Parathyroid adenoma (tissue), 2 donors: ENCODE measurements at regions not wholly inside any gene's neighbourhood (a gene's known extent, or its start where the extent isn't known, plus 50 kb on each side); places are given as distances from the start of the nearest gene placed in this dataset.

Experiments
- H2AFZ ChIP-seq: fragments of 300-600 bp; sonication (generic); one replicate; pipeline ENCODE4 v1.7.0; 2017; ENCODE audit warnings: antibody characterized with exemption, mild to moderate bottlenecking
- H3K27ac ChIP-seq: fragments of 300-600 bp; sonication (generic); one replicate; pipeline ENCODE4 v1.7.0; 2017
- H3K27me3 ChIP-seq: fragments of 300-600 bp; sonication (generic); one replicate; pipeline ENCODE4 v1.7.0; 2017; ENCODE audit warnings: low read length; ENCODE audit not compliant: control insufficient read depth, insufficient read depth
- H3K36me3 ChIP-seq: fragments of 300-600 bp; sonication (generic); one replicate; pipeline ENCODE4 v1.7.0; 2017; ENCODE audit warnings: low read length; ENCODE audit not compliant: control insufficient read depth, insufficient read depth
- H3K4me1 ChIP-seq: fragments of 300-600 bp; sonication (generic); one replicate; pipeline ENCODE4 v1.7.0; 2017; ENCODE audit warnings: control low read depth
- H3K4me2 ChIP-seq: fragments of 300-600 bp; sonication (generic); one replicate; pipeline ENCODE4 v1.7.0; 2017; ENCODE audit warnings: low read length
- H3K4me3 ChIP-seq: fragments of 300-600 bp; sonication (generic); one replicate; pipeline ENCODE4 v1.7.0; 2017; ENCODE audit warnings: low read depth, low read length
- H3K79me2 ChIP-seq: fragments of 300-600 bp; sonication (generic); one replicate; pipeline ENCODE4 v1.7.0; 2017; ENCODE audit warnings: control low read depth
- H3K9ac ChIP-seq: fragments of 300-600 bp; sonication (generic); one replicate; pipeline ENCODE4 v1.7.0; 2017; ENCODE audit warnings: mild to moderate bottlenecking
- H3K9me3 ChIP-seq: fragments of 300-600 bp; sonication (generic); one replicate; pipeline ENCODE4 v1.7.0; 2017; ENCODE audit warnings: low read length; ENCODE audit not compliant: control insufficient read depth
- TF ChIP-seq, protein P1 (sequence below): fragments of 300-600 bp; sonication (generic); IDR thresholded peaks from one replicate; pipeline ENCODE4 v1.7.0; 2017; ENCODE audit warnings: antibody characterized with exemption, mild to moderate bottlenecking
- donor health status: primary hyperparathyroidism.

DNA sequence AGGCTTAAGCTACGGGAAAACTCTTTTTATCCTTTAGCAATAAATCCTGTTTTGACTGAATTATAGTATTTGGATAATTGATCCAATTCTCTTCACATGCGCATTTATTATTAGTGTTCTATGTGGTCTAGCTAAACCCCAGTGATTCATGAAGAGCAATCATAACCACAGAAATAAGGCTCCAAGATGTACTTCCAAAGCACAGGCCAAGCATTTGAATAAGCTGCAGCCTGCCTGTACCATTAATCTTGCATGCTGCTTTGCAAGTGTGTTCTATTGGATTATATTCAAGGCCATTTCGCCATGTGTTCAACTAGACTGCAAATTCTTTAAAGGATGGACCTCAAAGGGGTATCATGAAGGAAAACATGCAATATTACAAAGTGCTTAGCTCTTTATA lies 385.2 kb upstream of the FAT1 start:
- Histone ChIP-seq H3K79me2 (no peaks in the 10 kb centered on the region), H3K9ac (no peak overlapping the region)
- TF ChIP-seq, protein P1, sequence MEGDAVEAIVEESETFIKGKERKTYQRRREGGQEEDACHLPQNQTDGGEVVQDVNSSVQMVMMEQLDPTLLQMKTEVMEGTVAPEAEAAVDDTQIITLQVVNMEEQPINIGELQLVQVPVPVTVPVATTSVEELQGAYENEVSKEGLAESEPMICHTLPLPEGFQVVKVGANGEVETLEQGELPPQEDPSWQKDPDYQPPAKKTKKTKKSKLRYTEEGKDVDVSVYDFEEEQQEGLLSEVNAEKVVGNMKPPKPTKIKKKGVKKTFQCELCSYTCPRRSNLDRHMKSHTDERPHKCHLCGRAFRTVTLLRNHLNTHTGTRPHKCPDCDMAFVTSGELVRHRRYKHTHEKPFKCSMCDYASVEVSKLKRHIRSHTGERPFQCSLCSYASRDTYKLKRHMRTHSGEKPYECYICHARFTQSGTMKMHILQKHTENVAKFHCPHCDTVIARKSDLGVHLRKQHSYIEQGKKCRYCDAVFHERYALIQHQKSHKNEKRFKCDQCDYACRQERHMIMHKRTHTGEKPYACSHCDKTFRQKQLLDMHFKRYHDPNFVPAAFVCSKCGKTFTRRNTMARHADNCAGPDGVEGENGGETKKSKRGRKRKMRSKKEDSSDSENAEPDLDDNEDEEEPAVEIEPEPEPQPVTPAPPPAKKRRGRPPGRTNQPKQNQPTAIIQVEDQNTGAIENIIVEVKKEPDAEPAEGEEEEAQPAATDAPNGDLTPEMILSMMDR, result no peak

GRCh38 chr4:187109636-187110035 lies 386.0 kb upstream of the FAT1 start:
- TF ChIP-seq, protein P1, result no peak
- Histone ChIP-seq H3K79me2 (no peaks in the 10 kb centered on the region), H3K27ac (no peak overlapping the region), H2AFZ (no peak overlapping the region), H3K9me3 (no peaks in the 10 kb centered on the region), H3K36me3 (no peaks in the 10 kb centered on the region), H3K9ac (no peak overlapping the region), H3K27me3 (no peaks in the 10 kb centered on the region), H3K4me1 (no peaks in the 10 kb centered on the region), H3K4me3 (no peak overlapping the region), H3K4me2 (no peak overlapping the region)

More for the DNA sequence above, 385.2 kb upstream of the FAT1 start:
- no peak overlapping the region for H3K27ac ChIP-seq
- no peak overlapping the region for H3K4me3 ChIP-seq
- no peak overlapping the region for H2AFZ ChIP-seq
- H3K36me3 ChIP-seq, result no peaks in the 10 kb centered on the region
- H3K4me1 ChIP-seq, result no peaks in the 10 kb centered on the region
- no peaks in the 10 kb centered on the region for H3K9me3 ChIP-seq
- no peaks in the 10 kb centered on the region for H3K27me3 ChIP-seq
- H3K4me2 ChIP-seq, result no peak overlapping the region

GRCh38 chr4:187118166-187118565 lies 394.5 kb upstream of the FAT1 start:
- H3K27ac ChIP-seq, result no peak overlapping the region

GRCh38 chr4:187118602-187119120 lies 395.0 kb upstream of the FAT1 start:
- Histone ChIP-seq H3K4me1 (no peaks in the 10 kb centered on the region), H3K4me3 (no peak overlapping the region), H3K27me3 (no peaks in the 10 kb centered on the region), H3K4me2 (no peak overlapping the region), H2AFZ (no peak overlapping the region), H3K27ac (no peak overlapping the region), H3K79me2 (no peaks in the 10 kb centered on the region), H3K9ac (no peak overlapping the region), H3K36me3 (no peaks in the 10 kb centered on the region), H3K9me3 (no peaks in the 10 kb centered on the region)
- TF ChIP-seq, protein P1, result no peak

More at GRCh38 chr4:187118166-187118565, 394.5 kb upstream of the FAT1 start:
- Histone ChIP-seq H3K79me2 (no peaks in the 10 kb centered on the region), H3K4me2 (no peak overlapping the region), H3K4me3 (no peak overlapping the region), H3K36me3 (no peaks in the 10 kb centered on the region), H3K9me3 (no peaks in the 10 kb centered on the region), H2AFZ (no peak overlapping the region), H3K27me3 (no peaks in the 10 kb centered on the region), H3K4me1 (no peaks in the 10 kb centered on the region), H3K9ac (no peak overlapping the region)
- TF ChIP-seq, protein P1, result no peak

DNA sequence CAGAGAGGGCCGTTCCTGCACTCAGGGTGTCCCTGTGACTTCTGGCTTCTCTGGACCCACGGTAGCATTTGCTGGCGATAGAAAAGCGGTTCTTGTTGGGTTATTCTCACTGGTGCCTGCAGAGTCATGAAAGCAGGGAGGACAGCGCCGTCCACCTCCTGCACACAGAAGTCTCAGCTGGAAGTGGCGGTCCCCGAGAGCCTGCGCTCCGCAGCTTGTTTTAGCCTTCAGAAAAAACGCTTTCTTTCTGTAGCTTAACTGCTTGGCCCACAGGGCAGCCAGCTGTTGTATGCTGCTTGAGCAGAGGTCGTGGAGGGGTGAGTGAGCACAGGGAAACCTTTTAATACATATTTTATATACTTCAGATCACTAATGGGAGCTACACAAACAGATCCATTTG lies 400.7 kb upstream of the FAT1 start:
- no peak overlapping the region for H3K9ac ChIP-seq
- no peaks in the 10 kb centered on the region for H3K27me3 ChIP-seq
- H3K9me3 ChIP-seq, result no peaks in the 10 kb centered on the region
- no peak overlapping the region for H3K4me3 ChIP-seq
- no peak overlapping the region for H3K4me2 ChIP-seq
- no peaks in the 10 kb centered on the region for H3K4me1 ChIP-seq
- TF ChIP-seq, protein P1, result no peak
- H3K36me3 ChIP-seq, result no peaks in the 10 kb centered on the region
- no peaks in the 10 kb centered on the region for H3K79me2 ChIP-seq
- H2AFZ ChIP-seq, result no peak overlapping the region
- H3K27ac ChIP-seq, result no peak overlapping the region
